ENCODE measurements at regions not wholly inside any gene's neighbourhood (a gene's known extent, or its start where the extent isn't known, plus 50 kb on each side); places are given as distances from the start of the nearest gene placed in this dataset.

- Histone ChIP-seq H3K4me1 (ENCODE audit: insufficient read depth, low read length) (no peaks in the 10 kb centered on the region), H3K9ac (ENCODE audit: low read length) (no peak overlapping the region), H3K4me3 (ENCODE audit: insufficient read depth, low read depth, low read length) (no peak overlapping the region), H3K27me3 (ENCODE audit: insufficient read depth, low read length) (no peaks in the 10 kb centered on the region), H3K9me3 (ENCODE audit: insufficient read depth, low read depth, low read length) (no peaks in the 10 kb centered on the region), H3K4me2 (ENCODE audit: low read length) (no peak overlapping the region), H3K36me3 (ENCODE audit: insufficient read depth, low read length) (no peaks in the 10 kb centered on the region), H3K27ac (ENCODE audit: low read depth, low read length) (no peak overlapping the region), H4K20me1 (ENCODE audit: insufficient read depth, low read length) (no peaks in the 10 kb centered on the region), H2AFZ (ENCODE audit: low read depth, low read length) (no peak overlapping the region), H3K79me2 (ENCODE audit: insufficient read depth, low read length) (no peaks in the 10 kb centered on the region)
- no peak overlapping the region for H3K27ac Mint-ChIP-seq (ENCODE audit: unreplicated experiment)
- TF ChIP-seq EZH2 (IDR thresholded peaks at IDR 0.05; ENCODE audit: insufficient read depth, low read length): no peak
- no peak for TF ChIP-seq CTCF (IDR thresholded peaks at IDR 0.05; ENCODE audit: insufficient read depth, low read depth, low read length)
- H3K4me3 Mint-ChIP-seq (ENCODE audit: unreplicated experiment): no peak overlapping the region
- H3K36me3 Mint-ChIP-seq (ENCODE audit: low read depth, unreplicated experiment): no peaks in the 10 kb centered on the region
- H3K4me1 Mint-ChIP-seq (ENCODE audit: low read depth, unreplicated experiment): peaks cover 7% of the 10 kb centered on the region
- FAIRE-seq (no peak), DNase-seq (ENCODE audit: low read depth) (no peak)
- H3K27me3 Mint-ChIP-seq (ENCODE audit: low read depth, unreplicated experiment): no peaks in the 10 kb centered on the region
- H3K9me3 Mint-ChIP-seq (ENCODE audit: unreplicated experiment): no peaks in the 10 kb centered on the region
Observed at GRCh38 chr9:108245901-108246300, 609.9 kb downstream of the ACTL7B start.

GRCh38 chr9:108245331-108245730 lies 610.5 kb downstream of the ACTL7B start:
- FAIRE-seq (no peak), DNase-seq (ENCODE audit: low read depth) (no peak)
- Mint-ChIP-seq H3K4me3 (ENCODE audit: unreplicated experiment) (no peak overlapping the region), H3K27ac (ENCODE audit: unreplicated experiment) (no peak overlapping the region), H3K36me3 (ENCODE audit: low read depth, unreplicated experiment) (no peaks in the 10 kb centered on the region), H3K9me3 (ENCODE audit: unreplicated experiment) (no peaks in the 10 kb centered on the region), H3K4me1 (ENCODE audit: low read depth, unreplicated experiment) (peaks cover 7% of the 10 kb centered on the region), H3K27me3 (ENCODE audit: low read depth, unreplicated experiment) (no peaks in the 10 kb centered on the region)
- Histone ChIP-seq H3K36me3 (ENCODE audit: insufficient read depth, low read length) (no peaks in the 10 kb centered on the region), H2AFZ (ENCODE audit: low read depth, low read length) (no peak overlapping the region), H3K27ac (ENCODE audit: low read depth, low read length) (no peak overlapping the region), H3K9ac (ENCODE audit: low read length) (no peak overlapping the region), H3K4me3 (ENCODE audit: insufficient read depth, low read depth, low read length) (no peak overlapping the region), H3K4me1 (ENCODE audit: insufficient read depth, low read length) (no peaks in the 10 kb centered on the region), H4K20me1 (ENCODE audit: insufficient read depth, low read length) (no peaks in the 10 kb centered on the region), H3K27me3 (ENCODE audit: insufficient read depth, low read length) (no peaks in the 10 kb centered on the region), H3K4me2 (ENCODE audit: low read length) (no peak overlapping the region), H3K79me2 (ENCODE audit: insufficient read depth, low read length) (no peaks in the 10 kb centered on the region), H3K9me3 (ENCODE audit: insufficient read depth, low read depth, low read length) (no peaks in the 10 kb centered on the region)
- TF ChIP-seq EZH2 (IDR thresholded peaks at IDR 0.05; ENCODE audit: insufficient read depth, low read length): no peak
- no peak for TF ChIP-seq CTCF (IDR thresholded peaks at IDR 0.05; ENCODE audit: insufficient read depth, low read depth, low read length)

- no peak for FAIRE-seq
- TF ChIP-seq EZH2 (IDR thresholded peaks at IDR 0.05; ENCODE audit: insufficient read depth, low read length) (no peak), CTCF (IDR thresholded peaks at IDR 0.05; ENCODE audit: insufficient read depth, low read depth, low read length) (no peak)
- H3K27me3 Mint-ChIP-seq (ENCODE audit: low read depth, unreplicated experiment): no peaks in the 10 kb centered on the region
Observed at GRCh38 chr9:108244686-108245085, 611.1 kb downstream of the ACTL7B start.

More at GRCh38 chr9:108244686-108245085, 611.1 kb downstream of the ACTL7B start:
- Mint-ChIP-seq H3K27ac (ENCODE audit: unreplicated experiment) (no peak overlapping the region), H3K4me1 (ENCODE audit: low read depth, unreplicated experiment) (peaks cover 12% of the 10 kb centered on the region), H3K9me3 (ENCODE audit: unreplicated experiment) (no peaks in the 10 kb centered on the region), H3K36me3 (ENCODE audit: low read depth, unreplicated experiment) (no peaks in the 10 kb centered on the region), H3K4me3 (ENCODE audit: unreplicated experiment) (no peak overlapping the region)
- H3K9me3 ChIP-seq (ENCODE audit: insufficient read depth, low read depth, low read length): no peaks in the 10 kb centered on the region
- H3K79me2 ChIP-seq (ENCODE audit: insufficient read depth, low read length): no peaks in the 10 kb centered on the region
- DNase-seq (ENCODE audit: low read depth): no peak
- H3K4me3 ChIP-seq (ENCODE audit: insufficient read depth, low read depth, low read length): no peak overlapping the region
- H3K9ac ChIP-seq (ENCODE audit: low read length): no peak overlapping the region
- H3K36me3 ChIP-seq (ENCODE audit: insufficient read depth, low read length): no peaks in the 10 kb centered on the region
- no peaks in the 10 kb centered on the region for H3K4me1 ChIP-seq (ENCODE audit: insufficient read depth, low read length)
- no peak overlapping the region for H3K4me2 ChIP-seq (ENCODE audit: low read length)
- H4K20me1 ChIP-seq (ENCODE audit: insufficient read depth, low read length): no peaks in the 10 kb centered on the region
- no peak overlapping the region for H3K27ac ChIP-seq (ENCODE audit: low read depth, low read length)
- H3K27me3 ChIP-seq (ENCODE audit: insufficient read depth, low read length): no peaks in the 10 kb centered on the region
- H2AFZ ChIP-seq (ENCODE audit: low read depth, low read length): no peak overlapping the region

Measured in astrocyte (in vitro differentiated cells and primary cell).